GM21360 (cell line): ENCODE measurements at regions not wholly inside any gene's neighbourhood (a gene's known extent, or its start where the extent isn't known, plus 50 kb on each side); places are given as distances from the start of the nearest gene placed in this dataset.

Experiments
- ATAC-seq: cut with Tn5 transposase; IDR thresholded peaks from one replicate; pipeline ENCODE4 v1.9.1; 2021; ENCODE audit warnings: mild to moderate bottlenecking, moderate library complexity; ENCODE audit not compliant: unreplicated experiment

DNA sequence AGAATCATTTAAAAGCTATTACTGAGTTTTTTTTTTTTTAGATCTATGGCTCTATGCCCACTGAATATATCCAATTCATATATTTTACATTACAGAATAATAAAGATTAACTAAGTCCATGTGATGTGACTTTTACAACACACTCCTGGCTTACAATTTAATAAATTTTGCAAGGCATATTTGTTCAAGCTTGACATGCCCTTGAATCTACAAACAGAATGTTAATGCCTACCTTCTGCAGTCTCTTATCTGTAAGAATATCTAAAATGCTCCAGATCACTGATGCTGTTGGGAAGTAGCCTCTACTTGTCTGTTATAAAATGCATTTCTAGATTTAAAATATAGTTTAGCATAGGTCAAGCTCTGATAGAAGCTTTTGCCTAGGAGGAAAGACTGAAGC lies 100.7 kb upstream of the RASGEF1B start:
- no peak for ATAC-seq

DNA sequence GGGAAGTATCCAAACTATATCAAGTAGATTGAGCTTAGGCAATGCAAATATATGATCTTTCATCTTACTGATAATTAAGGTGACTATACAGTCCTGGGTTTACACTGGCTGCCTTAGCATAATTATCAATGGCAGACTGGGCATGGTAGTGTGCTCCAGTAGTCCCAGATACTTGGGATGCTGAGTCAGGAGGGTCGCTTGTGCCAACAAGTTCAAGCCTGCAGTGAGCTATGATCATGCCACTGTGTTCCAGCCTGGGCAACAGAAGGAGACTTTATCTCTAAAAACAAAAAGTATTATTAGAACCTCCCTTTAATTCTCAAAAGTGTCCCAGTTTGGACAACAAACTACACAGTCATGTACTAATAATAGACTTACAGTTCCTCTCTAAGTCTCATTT lies 99.4 kb upstream of the RASGEF1B start:
- ATAC-seq = no peak

DNA sequence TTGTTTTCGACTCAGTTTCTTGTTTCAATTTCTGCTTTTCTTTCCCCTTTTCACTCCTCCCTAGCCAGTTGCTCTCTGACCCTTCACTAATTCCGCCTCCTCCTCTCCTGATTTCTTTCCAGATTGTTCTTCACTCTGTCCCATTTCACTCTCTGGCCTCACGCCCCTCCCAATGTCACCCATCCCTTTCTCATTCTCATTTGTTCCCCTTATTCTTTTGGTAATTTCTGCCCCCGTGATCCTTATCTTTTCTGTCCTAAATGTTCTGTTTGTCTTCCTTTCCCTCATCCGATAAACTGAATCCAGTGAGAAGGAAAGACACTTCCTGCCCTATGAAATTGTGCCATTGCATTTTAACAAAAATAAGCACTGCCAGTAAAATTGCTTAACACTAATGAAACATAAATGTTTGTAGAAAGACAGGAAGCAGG lies 94.5 kb upstream of the RASGEF1B start:
- ATAC-seq = no peak

DNA sequence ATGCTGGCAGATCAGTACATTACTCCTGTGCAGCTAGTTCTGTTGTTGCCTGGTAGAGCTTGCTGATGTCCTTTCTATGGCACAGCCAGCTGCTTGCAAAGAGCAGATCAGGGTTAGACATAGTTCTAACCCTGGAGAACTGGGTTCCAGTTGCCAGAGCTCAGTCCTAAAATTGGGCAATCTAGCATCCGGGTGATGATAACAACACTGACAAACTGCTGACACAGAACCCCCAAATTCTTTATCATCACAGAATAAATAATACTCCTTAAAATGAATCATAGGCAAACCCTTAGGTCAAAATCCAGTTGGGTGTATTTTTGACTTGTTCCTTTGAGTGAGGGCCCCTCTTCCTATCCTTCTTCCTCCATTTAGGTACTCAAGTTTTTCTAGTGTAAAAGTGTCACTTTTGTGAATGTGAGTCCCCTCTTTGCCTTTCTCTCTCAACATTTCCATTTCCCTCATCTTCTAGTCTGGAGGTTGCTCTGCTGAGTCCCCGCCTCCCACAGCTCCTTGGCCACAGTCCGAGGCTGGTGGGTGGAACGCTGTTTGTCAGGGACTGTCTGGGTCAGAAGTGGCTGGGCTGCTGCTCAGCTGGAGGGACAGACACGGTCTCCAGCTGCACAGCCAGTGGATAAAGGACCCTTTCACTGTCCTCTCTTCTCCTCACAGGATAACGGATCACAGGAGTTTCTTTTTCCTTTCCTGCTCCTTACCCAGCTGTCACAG lies 93.6 kb upstream of the RASGEF1B start:
- ATAC-seq = no peak

DNA sequence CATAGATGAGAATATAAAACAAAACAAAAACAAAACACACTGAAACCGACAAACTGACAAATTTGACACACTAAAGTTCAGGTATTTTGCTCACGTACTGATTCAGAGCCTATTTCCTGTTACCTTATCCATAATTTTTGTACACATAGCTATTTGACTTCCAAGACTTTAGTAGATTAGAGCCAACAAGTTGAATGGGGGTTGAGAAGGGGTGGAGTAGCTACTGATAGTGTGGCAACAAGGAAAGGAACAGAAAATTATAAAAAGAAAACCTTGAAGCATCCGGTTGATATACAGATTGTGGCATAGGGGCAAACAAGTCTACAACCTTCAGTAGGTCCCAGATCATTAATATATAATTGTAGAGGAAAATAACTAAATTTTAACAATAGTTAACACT lies 92.3 kb upstream of the RASGEF1B start:
- no peak for ATAC-seq

DNA sequence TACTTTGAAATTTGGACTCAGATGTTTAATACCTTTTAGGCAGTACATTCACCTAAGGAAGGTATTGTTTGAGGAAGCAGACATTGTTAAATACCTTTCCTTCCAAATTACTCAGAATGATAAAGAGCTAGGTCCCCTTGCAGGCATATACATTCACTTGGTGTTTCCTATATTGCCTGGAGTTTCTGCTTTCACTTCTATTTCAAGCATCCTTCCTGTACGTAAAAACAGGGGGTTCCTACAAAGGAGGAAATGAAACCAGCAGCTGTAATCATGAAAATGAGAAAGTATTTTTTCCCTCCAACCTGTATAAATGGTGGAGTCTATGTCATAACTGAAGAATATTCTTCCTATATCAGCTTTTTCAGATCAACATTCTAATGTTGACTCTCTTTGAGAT lies 90.4 kb upstream of the RASGEF1B start:
- ATAC-seq = peak; percentile 91

DNA sequence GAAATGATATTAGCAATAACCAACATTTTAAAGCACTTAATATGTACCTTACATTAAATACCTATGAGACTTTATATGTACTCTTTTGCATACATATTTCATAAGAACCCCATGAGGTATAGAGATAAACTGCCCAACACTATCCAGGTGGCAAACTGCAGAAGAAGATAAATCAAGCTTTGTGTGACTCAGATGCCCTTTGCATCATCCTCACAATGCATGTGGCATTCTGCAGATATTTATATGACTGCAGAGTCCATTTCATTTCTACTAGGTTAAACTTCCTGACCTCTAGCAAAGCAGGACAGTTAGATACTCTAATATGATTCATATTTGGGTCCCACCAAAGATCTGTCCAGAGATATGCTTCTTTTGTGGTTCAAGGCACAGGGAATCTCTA lies 85.6 kb upstream of the RASGEF1B start:
- no peak for ATAC-seq

DNA sequence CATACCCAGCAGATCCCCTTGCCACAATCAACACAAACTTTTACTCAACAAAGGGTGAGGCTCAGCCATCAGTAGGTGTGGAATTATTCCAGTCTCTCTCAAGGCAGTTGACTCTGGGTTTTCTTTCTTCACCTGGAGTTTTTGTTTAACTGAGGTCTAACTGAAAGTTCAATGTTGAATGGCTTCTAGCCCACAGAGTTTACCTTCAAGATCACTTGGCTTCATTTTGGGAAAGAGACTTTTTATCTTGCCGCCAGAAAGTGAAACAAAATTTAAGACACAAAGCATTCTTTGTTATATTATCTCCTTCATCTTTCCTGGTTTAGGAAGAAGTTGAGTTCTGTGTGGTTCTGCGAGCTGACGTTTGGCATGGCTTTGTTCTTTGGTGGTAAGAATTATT lies 83.8 kb upstream of the RASGEF1B start:
- no peak for ATAC-seq

DNA sequence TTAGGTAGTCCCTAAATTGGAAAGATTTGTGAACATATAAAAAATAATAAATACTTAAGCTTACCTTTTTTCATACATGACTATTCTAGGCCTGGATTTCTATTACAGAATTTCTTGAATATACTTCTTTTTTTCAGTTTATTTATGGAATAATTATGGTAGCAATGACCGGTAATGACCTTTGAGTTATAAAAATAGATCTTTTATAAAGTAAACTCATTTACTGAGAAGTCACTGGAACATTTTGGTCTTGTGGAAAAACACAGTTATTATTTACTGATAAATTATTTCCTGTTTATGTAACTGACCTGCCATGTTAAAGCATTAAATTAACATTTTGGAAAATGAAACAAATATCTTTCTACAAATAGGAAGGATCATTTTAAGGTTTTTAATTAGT lies 80.4 kb upstream of the RASGEF1B start:
- no peak for ATAC-seq

DNA sequence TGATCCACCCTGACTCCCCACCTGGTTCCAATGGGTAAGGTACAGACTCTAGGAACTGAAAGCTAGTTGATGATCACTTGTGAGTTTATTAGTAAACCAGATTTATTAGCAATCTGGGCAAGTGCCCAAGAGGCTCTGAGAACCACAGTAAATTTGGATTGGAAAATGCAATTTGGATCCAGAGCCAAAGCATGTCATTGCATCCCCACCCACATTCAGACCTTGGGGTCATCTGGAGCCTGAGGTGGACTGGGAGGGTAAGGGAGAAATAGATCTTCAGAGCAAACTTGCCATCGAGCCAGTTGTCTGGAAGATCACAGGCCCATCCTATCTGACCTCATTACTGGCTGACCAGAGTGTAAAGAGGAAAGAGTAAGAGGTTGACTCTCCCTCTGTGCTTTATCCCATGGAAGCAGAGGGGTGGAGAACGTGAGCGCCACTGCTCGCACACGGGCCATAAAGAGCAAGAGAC lies 78.7 kb upstream of the RASGEF1B start:
- ATAC-seq = no peak

DNA sequence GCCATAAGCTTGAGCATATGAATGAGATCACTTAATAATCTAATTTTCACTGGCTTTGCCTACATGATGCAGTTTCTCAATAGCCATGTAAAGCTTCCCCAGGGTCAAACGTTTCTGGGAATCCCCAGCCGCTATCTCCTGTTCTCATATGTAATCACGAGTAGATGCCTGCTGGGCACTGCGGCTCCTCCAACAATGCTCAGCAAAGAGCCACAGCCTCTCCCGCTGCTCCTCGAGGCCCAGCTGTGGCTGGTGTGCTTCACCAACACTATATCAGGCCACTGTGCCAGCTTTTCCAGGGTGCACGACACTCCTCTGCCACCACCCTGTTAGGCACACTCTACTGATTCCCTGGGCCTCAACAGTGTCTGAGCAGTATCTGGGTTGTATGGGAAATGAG lies 78.3 kb upstream of the RASGEF1B start:
- no peak for ATAC-seq

DNA sequence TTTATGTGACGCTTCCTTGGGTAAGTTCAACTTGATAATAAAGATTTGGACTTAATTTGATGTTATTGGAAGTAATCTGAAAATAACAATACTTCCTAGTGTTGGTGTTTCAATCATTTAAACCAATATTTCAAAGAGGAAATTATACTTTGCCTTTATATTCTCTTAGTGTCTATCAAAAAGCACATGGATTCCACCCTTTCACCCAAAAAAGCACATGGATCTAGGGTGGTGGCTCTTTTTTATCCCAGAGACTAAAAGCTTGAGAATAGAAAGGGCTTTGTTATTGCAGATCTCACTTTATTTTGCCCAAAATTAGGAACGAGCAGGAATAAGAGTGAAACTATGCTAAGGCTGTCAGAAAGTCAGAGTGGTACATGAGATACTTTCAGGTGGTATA lies 75.1 kb upstream of the RASGEF1B start:
- ATAC-seq = no peak

DNA sequence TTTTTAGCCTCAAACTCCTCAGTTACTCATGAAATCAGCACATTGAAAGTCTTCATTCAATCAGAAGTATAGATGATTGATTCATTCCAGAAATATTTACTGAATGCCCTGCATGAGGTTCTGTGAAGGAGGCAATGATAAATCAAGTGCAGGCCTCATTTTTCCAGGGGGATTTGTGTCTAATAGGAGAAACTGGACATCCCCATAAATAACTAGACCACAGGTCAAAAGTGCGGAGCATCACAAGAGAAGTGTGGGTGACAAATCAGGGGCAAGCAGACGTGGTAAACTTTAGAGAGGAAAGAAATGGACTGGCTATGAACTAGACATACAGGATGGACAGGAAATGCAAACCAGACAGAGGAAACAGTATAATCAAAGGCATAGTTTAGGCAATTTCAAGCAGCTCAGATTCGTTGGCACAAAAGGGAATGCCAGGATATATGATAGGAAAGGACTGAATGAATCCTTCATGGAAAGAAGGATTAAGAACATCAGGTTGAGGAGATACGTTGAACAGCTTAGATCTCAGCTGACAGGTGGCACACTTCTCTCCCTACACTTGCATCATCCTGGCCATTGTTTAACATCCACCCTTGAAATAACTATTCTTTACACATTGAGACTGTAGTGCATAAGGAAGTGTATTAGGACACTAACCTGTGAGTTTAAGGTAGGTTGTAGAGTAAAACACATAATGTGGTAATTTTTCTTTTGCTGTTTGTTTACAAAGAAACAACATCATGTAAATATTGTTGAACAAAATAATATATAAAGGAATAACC lies 69.6 kb upstream of the RASGEF1B start:
- ATAC-seq = no peak

DNA sequence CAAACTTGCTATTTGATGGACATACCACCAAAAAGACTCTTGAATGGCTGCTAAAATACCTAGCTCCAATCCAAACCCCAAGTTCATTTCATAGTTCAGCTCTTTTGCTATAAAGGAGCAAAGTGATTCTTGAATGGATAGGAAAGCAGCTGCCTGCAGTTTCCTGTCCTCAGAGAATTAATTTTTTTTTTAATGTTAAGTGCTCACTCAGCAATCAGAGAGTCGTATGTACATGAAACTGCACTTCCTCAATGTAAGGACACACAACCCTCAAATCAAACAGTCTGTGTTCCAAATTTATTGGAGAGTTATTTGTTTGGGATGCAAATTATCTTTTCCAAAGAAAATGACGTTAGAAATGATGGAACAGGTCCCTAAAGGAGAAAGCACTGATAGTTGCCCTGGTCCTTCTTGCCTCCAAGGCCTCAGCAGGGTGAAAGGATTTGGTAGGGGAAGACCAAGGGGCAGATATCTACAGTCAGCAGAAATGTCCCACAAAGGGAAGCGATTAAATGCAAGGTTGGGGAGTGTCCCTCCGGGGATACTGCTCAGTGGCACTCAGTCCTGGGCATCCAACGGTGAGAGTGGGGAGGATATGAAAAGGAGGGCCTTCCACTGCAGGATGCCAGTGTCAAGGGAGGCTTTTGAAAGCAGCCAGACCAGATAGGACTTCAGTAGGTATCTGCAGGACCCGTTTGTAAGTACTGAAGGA lies 67.2 kb upstream of the RASGEF1B start:
- ATAC-seq = no peak

DNA sequence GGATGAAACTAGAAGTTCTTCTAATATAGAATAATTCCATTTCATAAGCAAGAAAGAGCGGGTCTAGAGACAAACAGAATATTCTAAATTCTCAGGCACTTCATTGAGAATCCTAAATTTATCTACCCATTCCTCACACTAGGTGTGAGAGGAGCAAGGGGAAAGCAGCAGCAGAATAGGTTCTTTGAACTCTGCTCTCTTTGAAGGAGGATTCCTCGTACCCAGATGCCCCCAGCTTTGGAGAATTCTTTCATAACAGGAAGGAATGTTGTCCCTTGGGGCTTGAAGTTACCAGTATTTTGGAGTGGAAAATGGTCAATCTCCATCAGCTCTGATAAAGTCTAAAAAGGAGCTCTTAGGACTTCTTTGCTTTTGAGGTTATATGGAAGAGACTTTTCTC lies 59.7 kb upstream of the RASGEF1B start:
- ATAC-seq = no peak

DNA sequence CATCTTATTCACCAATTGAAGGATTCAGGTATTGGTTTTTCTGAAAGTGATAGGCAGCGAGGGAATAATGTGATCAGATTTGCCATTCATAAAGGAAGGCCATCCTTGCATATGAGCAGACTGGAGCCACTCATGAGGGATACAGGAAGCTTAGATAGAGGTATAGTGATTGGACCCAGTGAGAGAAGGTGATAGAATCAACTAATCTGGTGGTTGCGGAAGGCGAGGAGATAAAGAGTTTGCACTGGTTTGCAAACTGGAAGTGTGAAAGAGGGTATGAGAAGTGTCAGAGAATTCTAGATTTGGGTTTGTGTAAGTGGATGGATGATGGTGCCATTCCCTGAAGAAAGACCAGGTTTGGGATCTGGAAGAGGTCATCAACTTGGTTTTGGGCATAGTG lies 57.3 kb upstream of the RASGEF1B start:
- no peak for ATAC-seq

DNA sequence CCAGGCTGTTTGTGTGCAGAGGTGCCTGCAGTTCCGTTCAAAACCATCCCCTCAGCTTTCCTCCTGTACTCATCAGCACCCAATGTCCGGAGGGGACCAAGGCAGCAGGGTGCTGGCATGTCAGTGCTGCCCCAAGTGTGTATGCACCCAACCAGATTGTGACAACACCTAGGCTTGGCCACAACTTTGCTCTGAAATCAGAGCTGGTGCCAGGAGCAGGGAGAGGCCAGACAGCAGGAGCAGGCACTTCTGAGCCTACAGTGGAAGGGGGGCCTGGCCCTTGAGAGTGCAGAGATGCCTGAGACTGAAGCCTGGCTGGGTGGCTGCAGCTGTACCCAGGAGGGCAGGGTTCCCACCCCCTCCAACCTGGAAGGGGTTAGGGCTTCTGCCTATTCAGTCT lies 56.5 kb upstream of the RASGEF1B start:
- ATAC-seq = no peak

DNA sequence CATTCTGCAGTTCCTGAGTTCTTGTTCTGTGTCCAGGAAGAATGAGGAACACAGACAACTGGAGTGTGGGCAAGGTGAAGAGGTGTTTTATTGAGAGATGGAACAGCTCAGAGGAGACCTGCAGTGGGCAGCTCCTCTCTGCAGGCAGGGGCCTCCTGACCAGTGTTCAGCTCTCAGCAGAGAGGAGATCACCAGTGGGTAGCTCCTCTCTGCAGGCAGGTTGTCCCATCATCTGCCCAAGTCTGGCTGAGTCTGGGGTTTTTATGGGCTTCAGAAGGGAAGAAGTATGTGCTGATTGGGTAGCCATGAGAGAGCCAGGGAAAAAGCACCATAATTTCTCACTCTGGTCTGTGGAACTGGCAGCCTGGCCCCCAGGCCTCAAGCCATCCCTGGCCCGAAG lies 56.0 kb upstream of the RASGEF1B start:
- no peak for ATAC-seq

DNA sequence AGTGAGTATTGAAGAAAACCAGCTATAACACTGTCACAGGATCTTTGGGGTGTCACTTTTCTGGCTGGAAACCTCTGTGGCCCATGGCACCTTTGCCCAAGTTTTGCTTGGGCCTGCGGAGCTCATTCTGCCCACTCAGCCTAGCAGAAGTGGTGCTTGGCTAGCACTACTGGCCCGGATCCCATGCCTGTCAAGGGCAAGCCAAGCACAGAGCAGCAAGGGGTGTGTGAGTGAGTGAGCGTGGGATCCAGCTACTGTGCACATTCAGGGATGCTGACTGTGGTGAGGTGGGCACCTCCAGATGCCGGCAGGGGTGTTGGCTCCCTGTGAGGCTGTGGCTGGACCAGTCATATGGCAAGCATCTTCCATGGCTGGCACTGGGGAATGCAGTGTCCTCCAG lies 55.4 kb upstream of the RASGEF1B start:
- no peak for ATAC-seq

DNA sequence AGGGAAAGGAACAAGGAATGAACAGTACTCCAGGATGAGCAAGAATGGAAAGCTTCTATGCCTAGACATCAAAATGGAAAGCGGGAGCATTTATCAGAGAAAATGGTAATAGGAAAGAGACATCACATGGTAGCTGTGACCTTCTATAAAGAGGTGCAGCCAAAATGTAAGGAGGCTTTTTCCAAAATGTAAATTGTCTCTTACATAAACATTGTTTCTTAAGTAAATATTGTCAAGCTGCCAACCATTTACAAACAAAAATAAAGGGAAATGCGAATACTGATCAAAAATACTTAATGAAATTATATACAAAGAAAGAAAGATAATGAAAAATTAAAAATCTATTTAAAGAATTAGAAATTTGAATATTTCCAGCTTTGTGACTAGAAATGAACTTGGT lies 55.0 kb upstream of the RASGEF1B start:
- ATAC-seq = no peak

DNA sequence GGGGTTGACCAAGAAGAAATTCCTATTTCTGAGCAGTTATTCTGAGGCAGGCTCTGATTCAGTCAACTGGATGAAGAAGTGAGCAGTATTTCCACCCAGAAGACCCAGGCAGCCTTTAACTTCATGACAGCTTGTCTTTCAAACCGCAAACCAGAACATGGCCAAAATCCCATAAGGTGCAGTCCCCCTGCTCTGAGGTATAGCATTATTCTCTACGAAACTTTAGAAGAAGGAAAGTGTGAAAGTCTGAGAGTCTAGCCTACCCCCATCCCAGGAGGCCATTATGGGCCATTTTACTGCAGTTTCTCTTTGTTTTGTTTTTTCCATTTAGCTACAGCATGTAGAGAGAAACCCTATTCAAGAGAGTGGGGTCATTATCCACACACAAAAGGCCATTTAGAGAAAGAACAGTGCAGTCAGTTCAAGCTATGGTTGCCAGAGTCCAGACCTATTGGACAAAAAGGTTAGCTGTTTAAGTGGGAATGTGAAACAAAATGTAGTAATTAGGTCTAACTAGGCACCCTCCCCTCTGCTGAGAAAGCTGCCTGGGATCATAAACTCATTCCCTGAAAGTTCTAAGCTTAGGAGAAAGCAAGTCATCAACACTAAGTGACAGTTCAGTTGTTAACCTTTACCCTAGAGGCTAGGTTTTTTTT lies 52.1 kb upstream of the RASGEF1B start:
- no peak for ATAC-seq
